ENCODE measurements at regions not wholly inside any gene's neighbourhood (a gene's known extent, or its start where the extent isn't known, plus 50 kb on each side); places are given as distances from the start of the nearest gene placed in this dataset.

- TF ChIP-seq POLR2A (IDR thresholded peaks at IDR 0.05) (no peak), CTCF (IDR thresholded peaks at IDR 0.05) (no peak)
Observed at GRCh38 chr14:101065246-101065645, 161.7 kb upstream of the RTL1 start.
